ENCODE measurements at regions not wholly inside any gene's neighbourhood (a gene's known extent, or its start where the extent isn't known, plus 50 kb on each side); places are given as distances from the start of the nearest gene placed in this dataset.

GRCh38 chr14:38973083-38973700 lies 129.8 kb downstream of the SEC23A start:
- no peak for DNase-seq
- no peaks in the 10 kb centered on the region for H3K27me3 ChIP-seq (replicated peaks; ENCODE audit: insufficient read depth)
- 28 to 39% methylated on average over 2 of the region's 2 CpGs for WGBS, 2 experiments (ENCODE audit: low coverage in 1 of 2, low lambda C conversion rate in 2 of 2, missing lambda C conversion rate in 2 of 2)
- in situ Hi-C loops (cut with MboI): no loop called here
- H3K9me2 ChIP-seq (ENCODE audit: insufficient read depth): no peaks in the 10 kb centered on the region
- H3K9ac ChIP-seq: no peak overlapping the region
- no peaks in the 10 kb centered on the region for H4K20me1 ChIP-seq (ENCODE audit: insufficient read depth)
- H3K4me3 ChIP-seq: no peak overlapping the region
- no peak for TF ChIP-seq EZH2 (IDR thresholded peaks at IDR 0.05; ENCODE audit: insufficient read depth, poor library complexity, severe bottlenecking)
- TF ChIP-seq EZH2phosphoT487 (IDR thresholded peaks at IDR 0.05; ENCODE audit: insufficient read depth, low read depth): no peak
- no peak overlapping the region for H3K4me2 ChIP-seq (ENCODE audit: unreplicated experiment)
- H3K4me1 ChIP-seq (ENCODE audit: insufficient read depth): no peaks in the 10 kb centered on the region
- no peak overlapping the region for H2AFZ ChIP-seq
- no peaks in the 10 kb centered on the region for H3K36me3 ChIP-seq (ENCODE audit: low read depth)
- no peak overlapping the region for H3K27ac ChIP-seq
- H3K9me3 ChIP-seq (ENCODE audit: low read depth): no peaks in the 10 kb centered on the region
- H3F3A ChIP-seq (ENCODE audit: insufficient read depth): no peaks in the 10 kb centered on the region
- no peaks in the 10 kb centered on the region for H3K79me2 ChIP-seq (ENCODE audit: insufficient read depth)

- no peak overlapping the region for H3K9ac ChIP-seq
- no peaks in the 10 kb centered on the region for H3K4me1 ChIP-seq (ENCODE audit: insufficient read depth)
- no peak for DNase-seq
- no peaks in the 10 kb centered on the region for H3K9me3 ChIP-seq (ENCODE audit: low read depth)
- H3K79me2 ChIP-seq (ENCODE audit: insufficient read depth): no peaks in the 10 kb centered on the region
- no peaks in the 10 kb centered on the region for H3K36me3 ChIP-seq (ENCODE audit: low read depth)
- H3F3A ChIP-seq (ENCODE audit: insufficient read depth): no peaks in the 10 kb centered on the region
- WGBS, 2 experiments (ENCODE audit: low coverage in 1 of 2, low lambda C conversion rate in 2 of 2, missing lambda C conversion rate in 2 of 2): 72 to 87% methylated on average over 3 of the region's 3 CpGs
- no peak overlapping the region for H2AFZ ChIP-seq
- H3K27ac ChIP-seq: no peak overlapping the region
- in situ Hi-C loops (cut with MboI): no loop called here
- no peak overlapping the region for H3K4me2 ChIP-seq (ENCODE audit: unreplicated experiment)
- H3K27me3 ChIP-seq (replicated peaks; ENCODE audit: insufficient read depth): no peaks in the 10 kb centered on the region
- no peaks in the 10 kb centered on the region for H3K9me2 ChIP-seq (ENCODE audit: insufficient read depth)
- no peaks in the 10 kb centered on the region for H4K20me1 ChIP-seq (ENCODE audit: insufficient read depth)
- TF ChIP-seq EZH2 (IDR thresholded peaks at IDR 0.05; ENCODE audit: insufficient read depth, poor library complexity, severe bottlenecking) (no peak), EZH2phosphoT487 (IDR thresholded peaks at IDR 0.05; ENCODE audit: insufficient read depth, low read depth) (no peak)
- H3K4me3 ChIP-seq: no peak overlapping the region
Measured at GRCh38 chr14:38972511-38972910, 130.5 kb downstream of the SEC23A start.

GRCh38 chr14:38971258-38971921 lies 131.6 kb downstream of the SEC23A start:
- Histone ChIP-seq H3K36me3 (ENCODE audit: low read depth) (no peaks in the 10 kb centered on the region), H3K9me3 (ENCODE audit: low read depth) (no peaks in the 10 kb centered on the region), H2AFZ (no peak overlapping the region), H3K9me2 (ENCODE audit: insufficient read depth) (no peaks in the 10 kb centered on the region), H3K4me3 (no peak overlapping the region), H4K20me1 (ENCODE audit: insufficient read depth) (no peaks in the 10 kb centered on the region), H3K9ac (no peak overlapping the region), H3K27ac (no peak overlapping the region), H3K79me2 (ENCODE audit: insufficient read depth) (no peaks in the 10 kb centered on the region), H3K27me3 (replicated peaks; ENCODE audit: insufficient read depth) (no peaks in the 10 kb centered on the region), H3K4me2 (ENCODE audit: unreplicated experiment) (no peak overlapping the region), H3F3A (ENCODE audit: insufficient read depth) (no peaks in the 10 kb centered on the region), H3K4me1 (ENCODE audit: insufficient read depth) (no peaks in the 10 kb centered on the region)
- TF ChIP-seq EZH2phosphoT487 (IDR thresholded peaks at IDR 0.05; ENCODE audit: insufficient read depth, low read depth) (no peak), EZH2 (IDR thresholded peaks at IDR 0.05; ENCODE audit: insufficient read depth, poor library complexity, severe bottlenecking) (no peak)
- WGBS, 2 experiments (ENCODE audit: low coverage in 1 of 2, low lambda C conversion rate in 2 of 2, missing lambda C conversion rate in 2 of 2): 76 to 78% methylated on average over 9 of the region's 9 CpGs
- no peak for DNase-seq
- in situ Hi-C loops (cut with MboI): no loop called here

- DNase-seq: peak; percentile 30
- Histone ChIP-seq H3K27ac (no peak overlapping the region), H2AFZ (no peak overlapping the region), H3K9ac (no peak overlapping the region), H3K36me3 (ENCODE audit: low read depth) (no peaks in the 10 kb centered on the region), H3F3A (ENCODE audit: insufficient read depth) (no peaks in the 10 kb centered on the region), H3K27me3 (replicated peaks; ENCODE audit: insufficient read depth) (peaks cover 13% of the 10 kb centered on the region; the same call in 1 of the 2 replicates), H3K79me2 (ENCODE audit: insufficient read depth) (no peaks in the 10 kb centered on the region), H3K4me3 (no peak overlapping the region), H3K9me2 (ENCODE audit: insufficient read depth) (no peaks in the 10 kb centered on the region), H3K9me3 (ENCODE audit: low read depth) (no peaks in the 10 kb centered on the region), H3K4me1 (ENCODE audit: insufficient read depth) (no peaks in the 10 kb centered on the region), H3K4me2 (ENCODE audit: unreplicated experiment) (no peak overlapping the region), H4K20me1 (ENCODE audit: insufficient read depth) (no peaks in the 10 kb centered on the region)
- no peak for TF ChIP-seq EZH2 (IDR thresholded peaks at IDR 0.05; ENCODE audit: insufficient read depth, poor library complexity, severe bottlenecking)
- no peak for TF ChIP-seq EZH2phosphoT487 (IDR thresholded peaks at IDR 0.05; ENCODE audit: insufficient read depth, low read depth)
- in situ Hi-C loops (cut with MboI): no loop called here
Measured at GRCh38 chr14:38964630-38965029, 138.4 kb downstream of the SEC23A start.

Data from GM23248 (cell line).